PC-9 (cell line): ENCODE measurements at regions not wholly inside any gene's neighbourhood (a gene's known extent, or its start where the extent isn't known, plus 50 kb on each side); places are given as distances from the start of the nearest gene placed in this dataset.

Experiments
- EZH2 ChIP-seq: fragments of 200-600 bp; sonication (generic); IDR thresholded peaks from 2 replicates; pipeline ENCODE4 v1.8.0; 2017; ENCODE audit warnings: antibody characterized with exemption, low read depth
- TF ChIP-seq, protein P1 (sequence below): fragments of 200-600 bp; sonication (generic); conservative IDR thresholded peaks from 2 replicates; pipeline ENCODE4 v1.6.1; 2017; ENCODE audit warnings: mixed run types, antibody characterized with exemption, mild to moderate bottlenecking, moderate library complexity

DNA sequence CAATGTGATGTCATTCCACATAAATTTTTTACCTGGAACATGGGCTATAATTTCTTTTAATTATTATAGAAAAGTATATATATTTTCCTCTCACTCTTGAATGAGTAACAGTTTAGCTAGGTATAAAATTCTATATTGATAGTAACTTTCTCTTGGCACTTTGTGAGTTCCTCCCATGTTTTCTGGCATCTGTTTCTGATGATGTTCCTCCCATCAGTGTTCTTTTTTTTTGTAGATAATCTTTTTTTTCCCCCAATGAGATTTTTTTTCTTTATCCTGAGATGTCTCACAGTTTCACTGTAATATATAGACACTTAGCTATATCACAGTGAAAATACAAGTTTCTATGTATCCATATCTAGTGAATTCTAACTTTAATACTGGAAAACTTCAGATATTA, 75.2 kb downstream of the IER5 start:
- TF ChIP-seq, protein P1, sequence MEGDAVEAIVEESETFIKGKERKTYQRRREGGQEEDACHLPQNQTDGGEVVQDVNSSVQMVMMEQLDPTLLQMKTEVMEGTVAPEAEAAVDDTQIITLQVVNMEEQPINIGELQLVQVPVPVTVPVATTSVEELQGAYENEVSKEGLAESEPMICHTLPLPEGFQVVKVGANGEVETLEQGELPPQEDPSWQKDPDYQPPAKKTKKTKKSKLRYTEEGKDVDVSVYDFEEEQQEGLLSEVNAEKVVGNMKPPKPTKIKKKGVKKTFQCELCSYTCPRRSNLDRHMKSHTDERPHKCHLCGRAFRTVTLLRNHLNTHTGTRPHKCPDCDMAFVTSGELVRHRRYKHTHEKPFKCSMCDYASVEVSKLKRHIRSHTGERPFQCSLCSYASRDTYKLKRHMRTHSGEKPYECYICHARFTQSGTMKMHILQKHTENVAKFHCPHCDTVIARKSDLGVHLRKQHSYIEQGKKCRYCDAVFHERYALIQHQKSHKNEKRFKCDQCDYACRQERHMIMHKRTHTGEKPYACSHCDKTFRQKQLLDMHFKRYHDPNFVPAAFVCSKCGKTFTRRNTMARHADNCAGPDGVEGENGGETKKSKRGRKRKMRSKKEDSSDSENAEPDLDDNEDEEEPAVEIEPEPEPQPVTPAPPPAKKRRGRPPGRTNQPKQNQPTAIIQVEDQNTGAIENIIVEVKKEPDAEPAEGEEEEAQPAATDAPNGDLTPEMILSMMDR = no peak
- no peak for TF ChIP-seq EZH2
